HL-60 (cell line): ENCODE measurements at regions not wholly inside any gene's neighbourhood (a gene's known extent, or its start where the extent isn't known, plus 50 kb on each side); places are given as distances from the start of the nearest gene placed in this dataset.
"Not testable (repeated sequence)": the region's sequence is repeated elsewhere in the genome, so short reads cannot be mapped to it uniquely, and the experiment has no call there.

Source experiments
- DNase-seq, 2 experiments: peaks; one replicate each; pipeline ENCODE4 v3.0.0-alpha.2; 2010 to 2020; ENCODE audit warnings: low read depth in 1 of 2, low spot score in 1 of 2
- H3K27ac ChIP-seq: fragments of 250-450 bp; sonication (Bioruptor Pico); replicated peaks from 2 replicates; pipeline ENCODE4 v1.5.1; 2020; ENCODE audit warnings: mild to moderate bottlenecking, moderate library complexity
- H3K27me3 ChIP-seq: fragments of 250-450 bp; sonication (Bioruptor Pico); 2 replicates; pipeline ENCODE4 v1.5.1; 2021; ENCODE audit warnings: mild to moderate bottlenecking, moderate library complexity; ENCODE audit not compliant: insufficient read depth, poor library complexity, severe bottlenecking
- H3K4me3 ChIP-seq: replicated peaks from 2 replicates; pipeline ENCODE4 v1.5.1; 2011; ENCODE audit warnings: mild to moderate bottlenecking, control low read depth, low read length; ENCODE audit not compliant: insufficient read depth
- GABPA ChIP-seq: IDR thresholded peaks from 2 replicates; pipeline ENCODE4 v1.6.1; 2012; ENCODE audit warnings: low read depth
- POLR2AphosphoS5 ChIP-seq: IDR thresholded peaks from 2 replicates; pipeline ENCODE4 v1.6.1; 2012; ENCODE audit warnings: low read depth
- SPI1 ChIP-seq: IDR thresholded peaks from 2 replicates; pipeline ENCODE4 v1.6.1; 2012; ENCODE audit warnings: low read depth, mild to moderate bottlenecking, borderline replicate concordance
- TF ChIP-seq, protein P1 (sequence below): IDR thresholded peaks from one replicate; pipeline ENCODE4 v1.5.1; 2011; ENCODE audit warnings: low read length, control low read depth, inconsistent platforms; ENCODE audit not compliant: insufficient read depth
- TF ChIP-seq, protein P2 (sequence below): IDR thresholded peaks from 2 replicates; pipeline ENCODE4 v1.6.1; 2012; ENCODE audit warnings: low read depth; ENCODE audit not compliant: insufficient replicate concordance

DNA sequence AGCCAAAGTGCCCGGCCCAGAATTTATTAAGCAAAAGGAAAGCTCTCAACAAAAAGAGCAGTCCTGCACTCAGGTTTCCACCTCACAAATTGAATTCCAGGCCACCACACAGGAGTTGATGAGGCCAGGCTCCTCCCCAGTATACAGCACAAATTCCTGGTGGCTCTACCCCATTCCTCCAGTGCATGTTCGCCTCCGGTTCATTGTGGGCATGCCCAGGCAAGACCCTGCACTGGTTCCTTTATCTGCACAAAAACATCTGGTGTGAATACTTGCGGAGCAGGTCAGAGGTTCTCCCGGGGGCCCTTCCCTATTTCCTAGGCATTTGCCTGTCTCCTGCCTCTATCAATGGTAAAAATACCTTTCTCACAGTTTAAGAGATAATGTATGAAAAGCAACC, 195.2 kb upstream of the ANXA10 start:
- TF ChIP-seq GABPA (no peak), POLR2AphosphoS5 (no peak), SPI1 (no peak)
- TF ChIP-seq, protein P1, sequence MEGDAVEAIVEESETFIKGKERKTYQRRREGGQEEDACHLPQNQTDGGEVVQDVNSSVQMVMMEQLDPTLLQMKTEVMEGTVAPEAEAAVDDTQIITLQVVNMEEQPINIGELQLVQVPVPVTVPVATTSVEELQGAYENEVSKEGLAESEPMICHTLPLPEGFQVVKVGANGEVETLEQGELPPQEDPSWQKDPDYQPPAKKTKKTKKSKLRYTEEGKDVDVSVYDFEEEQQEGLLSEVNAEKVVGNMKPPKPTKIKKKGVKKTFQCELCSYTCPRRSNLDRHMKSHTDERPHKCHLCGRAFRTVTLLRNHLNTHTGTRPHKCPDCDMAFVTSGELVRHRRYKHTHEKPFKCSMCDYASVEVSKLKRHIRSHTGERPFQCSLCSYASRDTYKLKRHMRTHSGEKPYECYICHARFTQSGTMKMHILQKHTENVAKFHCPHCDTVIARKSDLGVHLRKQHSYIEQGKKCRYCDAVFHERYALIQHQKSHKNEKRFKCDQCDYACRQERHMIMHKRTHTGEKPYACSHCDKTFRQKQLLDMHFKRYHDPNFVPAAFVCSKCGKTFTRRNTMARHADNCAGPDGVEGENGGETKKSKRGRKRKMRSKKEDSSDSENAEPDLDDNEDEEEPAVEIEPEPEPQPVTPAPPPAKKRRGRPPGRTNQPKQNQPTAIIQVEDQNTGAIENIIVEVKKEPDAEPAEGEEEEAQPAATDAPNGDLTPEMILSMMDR: no peak
- TF ChIP-seq, protein P2, sequence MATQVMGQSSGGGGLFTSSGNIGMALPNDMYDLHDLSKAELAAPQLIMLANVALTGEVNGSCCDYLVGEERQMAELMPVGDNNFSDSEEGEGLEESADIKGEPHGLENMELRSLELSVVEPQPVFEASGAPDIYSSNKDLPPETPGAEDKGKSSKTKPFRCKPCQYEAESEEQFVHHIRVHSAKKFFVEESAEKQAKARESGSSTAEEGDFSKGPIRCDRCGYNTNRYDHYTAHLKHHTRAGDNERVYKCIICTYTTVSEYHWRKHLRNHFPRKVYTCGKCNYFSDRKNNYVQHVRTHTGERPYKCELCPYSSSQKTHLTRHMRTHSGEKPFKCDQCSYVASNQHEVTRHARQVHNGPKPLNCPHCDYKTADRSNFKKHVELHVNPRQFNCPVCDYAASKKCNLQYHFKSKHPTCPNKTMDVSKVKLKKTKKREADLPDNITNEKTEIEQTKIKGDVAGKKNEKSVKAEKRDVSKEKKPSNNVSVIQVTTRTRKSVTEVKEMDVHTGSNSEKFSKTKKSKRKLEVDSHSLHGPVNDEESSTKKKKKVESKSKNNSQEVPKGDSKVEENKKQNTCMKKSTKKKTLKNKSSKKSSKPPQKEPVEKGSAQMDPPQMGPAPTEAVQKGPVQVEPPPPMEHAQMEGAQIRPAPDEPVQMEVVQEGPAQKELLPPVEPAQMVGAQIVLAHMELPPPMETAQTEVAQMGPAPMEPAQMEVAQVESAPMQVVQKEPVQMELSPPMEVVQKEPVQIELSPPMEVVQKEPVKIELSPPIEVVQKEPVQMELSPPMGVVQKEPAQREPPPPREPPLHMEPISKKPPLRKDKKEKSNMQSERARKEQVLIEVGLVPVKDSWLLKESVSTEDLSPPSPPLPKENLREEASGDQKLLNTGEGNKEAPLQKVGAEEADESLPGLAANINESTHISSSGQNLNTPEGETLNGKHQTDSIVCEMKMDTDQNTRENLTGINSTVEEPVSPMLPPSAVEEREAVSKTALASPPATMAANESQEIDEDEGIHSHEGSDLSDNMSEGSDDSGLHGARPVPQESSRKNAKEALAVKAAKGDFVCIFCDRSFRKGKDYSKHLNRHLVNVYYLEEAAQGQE: no peak
- Histone ChIP-seq H3K27ac (no peak overlapping the region), H3K4me3 (no peak overlapping the region), H3K27me3 (no peaks in the 10 kb centered on the region)
- DNase-seq: no peak

DNA sequence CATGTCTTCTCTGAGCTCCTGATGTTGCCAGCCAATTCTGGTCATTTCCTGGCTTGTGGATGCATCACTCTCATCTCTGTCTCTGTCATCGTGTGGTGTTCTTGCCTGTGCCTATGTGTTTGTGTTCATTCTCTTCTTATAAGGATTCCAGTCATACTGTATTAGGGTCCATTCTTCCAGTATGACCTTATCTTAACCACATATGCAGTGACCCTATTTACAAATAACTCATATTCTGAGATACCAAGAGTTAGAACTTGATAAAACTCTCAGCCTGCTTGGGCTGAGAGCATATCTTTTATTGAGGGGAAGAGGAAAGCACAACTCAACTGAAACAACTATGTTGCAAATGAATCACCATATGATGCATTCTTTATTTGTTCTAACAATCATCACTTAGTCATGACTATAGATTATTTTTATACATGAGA, 189.0 kb upstream of the ANXA10 start:
- no peak overlapping the region for H3K4me3 ChIP-seq
- no peak for DNase-seq
- TF ChIP-seq, protein P2: no peak
- H3K27ac ChIP-seq: no peak overlapping the region
- H3K27me3 ChIP-seq: no peaks in the 10 kb centered on the region

- TF ChIP-seq SPI1 (no peak), POLR2AphosphoS5 (no peak), GABPA (no peak)
- TF ChIP-seq, protein P2: no peak
- TF ChIP-seq, protein P1: no peak
- Histone ChIP-seq H3K4me3 (no peak overlapping the region), H3K27me3 (no peaks in the 10 kb centered on the region), H3K27ac (no peak overlapping the region)
- no peak for DNase-seq
Measured at GRCh38 chr4:167906851-167907250, 185.5 kb upstream of the ANXA10 start.

DNA sequence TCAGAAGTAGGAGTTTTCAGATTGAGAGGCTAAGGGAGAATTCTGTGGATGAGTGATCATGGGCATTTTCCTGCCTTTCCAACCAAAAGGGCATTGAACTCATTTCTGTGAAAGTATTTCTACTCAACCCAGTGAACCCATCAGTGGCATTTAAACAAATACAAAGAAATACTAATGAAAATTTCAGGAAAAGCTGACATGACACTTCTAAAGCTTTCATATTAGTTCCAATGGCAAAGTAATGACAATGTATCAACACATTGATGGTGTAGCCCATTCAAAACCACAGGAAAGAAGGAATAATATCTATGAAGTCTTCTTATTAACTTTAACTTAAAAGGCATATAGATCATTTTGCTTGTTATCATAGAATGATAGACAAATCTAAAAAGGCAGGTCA, 183.5 kb upstream of the ANXA10 start:
- no peak overlapping the region for H3K4me3 ChIP-seq
- no peak overlapping the region for H3K27ac ChIP-seq
- TF ChIP-seq GABPA (no peak), SPI1 (no peak), POLR2AphosphoS5 (no peak)
- TF ChIP-seq, protein P1: no peak
- TF ChIP-seq, protein P2: no peak
- DNase-seq: no peak
- no peaks in the 10 kb centered on the region for H3K27me3 ChIP-seq

- not testable (repeated sequence) for H3K4me3 ChIP-seq, DNase-seq, H3K27me3 ChIP-seq, H3K27ac ChIP-seq
Measured at GRCh38 chr4:167912535-167912934, 179.8 kb upstream of the ANXA10 start.
